Panc1 (cell line): ENCODE measurements at regions not wholly inside any gene's neighbourhood (a gene's known extent, or its start where the extent isn't known, plus 50 kb on each side); places are given as distances from the start of the nearest gene placed in this dataset.

ENCODE experiments used
- ATAC-seq: fragments of 200-7000 bp; cut with Tn5 transposase; 2 replicates; pipeline ENCODE4 v1.9.1; 2020; ENCODE audit warnings: mild to moderate bottlenecking, moderate library complexity
- BruUV-seq: library from RNA; stranded (reverse); fragments of 400-500 nt; replicated peaks from 2 replicates; lab custom pipeline; 2021; lab: Mats Ljungman, UMichigan
- CTCF ChIA-PET: fragments of 300-600 bp; sonication (Branson Sonifier 250); formaldehyde crosslinking; loops from one replicate; lab custom pipeline; 2022; ENCODE audit warnings: antibody characterized with exemption; lab: Charles Lee
- POLR2A ChIA-PET: fragments of 300-600 bp; sonication (Branson Sonifier 250); formaldehyde crosslinking; loops from one replicate; lab custom pipeline; 2022; ENCODE audit warnings: antibody characterized with exemption; lab: Charles Lee
- DNase-seq: peaks from one replicate; pipeline ENCODE4 v3.0.0-alpha.2; 2010; ENCODE audit warnings: low read depth, low spot score
- H3K27ac ChIP-seq: 2 replicates; pipeline ENCODE4 v1.5.1; 2011; ENCODE audit warnings: mild to moderate bottlenecking, low read length, inconsistent platforms
- H3K27me3 ChIP-seq: fragments of 200-500 bp; sonication (Bioruptor generic); 2 replicates; pipeline ENCODE4 v1.6.0; 2014; ENCODE audit warnings: low read length, inconsistent platforms; ENCODE audit not compliant: control insufficient read depth, insufficient read depth
- H3K36me3 ChIP-seq: fragments of 200-500 bp; sonication (Bioruptor generic); 2 replicates; pipeline ENCODE4 v1.5.1; 2014; ENCODE audit warnings: inconsistent platforms, mild to moderate bottlenecking, low read length, moderate library complexity; ENCODE audit not compliant: control insufficient read depth, insufficient read depth
- H3K4me1 ChIP-seq: 2 replicates; pipeline ENCODE4 v1.5.1; 2011; ENCODE audit warnings: inconsistent platforms, mild to moderate bottlenecking, low read length, moderate library complexity; ENCODE audit not compliant: control insufficient read depth, insufficient read depth
- H3K4me3 ChIP-seq, 2 experiments: 2 replicates each; pipeline ENCODE4 v1.5.1; 2011 to 2012; ENCODE audit warnings: low read depth in 2 of 2, low read length in 2 of 2, mild to moderate bottlenecking in 2 of 2, inconsistent platforms in 1 of 2, moderate library complexity in 1 of 2
- H3K9me3 ChIP-seq: fragments of 200-500 bp; sonication (Bioruptor generic); 2 replicates; pipeline ENCODE4 v1.5.1; 2014; ENCODE audit warnings: low read depth, mild to moderate bottlenecking, inconsistent platforms, low read length, moderate library complexity; ENCODE audit not compliant: control insufficient read depth, insufficient read depth
- CTCF ChIP-seq: fragments of 450-650 bp; IDR thresholded peaks from 2 replicates; pipeline ENCODE4 v1.5.1; 2017; ENCODE audit warnings: mild to moderate bottlenecking
- POLR2AphosphoS5 ChIP-seq: IDR thresholded peaks from 2 replicates; pipeline ENCODE4 v1.6.1; 2012; ENCODE audit warnings: mild to moderate bottlenecking, low read depth, low read length, moderate library complexity
- REST ChIP-seq, 2 experiments: IDR thresholded peaks; 2 replicates each; pipeline ENCODE4 v1.6.1; 2011 to 2012; ENCODE audit warnings: low read depth in 2 of 2, control low read depth in 1 of 2, low read length in 1 of 2, mild to moderate bottlenecking in 1 of 2, moderate library complexity in 1 of 2; ENCODE audit not compliant: insufficient read depth in 1 of 2
- SIN3A ChIP-seq: IDR thresholded peaks from 2 replicates; pipeline ENCODE4 v1.6.1; 2012; ENCODE audit warnings: low read depth, mild to moderate bottlenecking, low read length, moderate library complexity, borderline replicate concordance; ENCODE audit not compliant: insufficient read depth
- TCF7L2 ChIP-seq: IDR thresholded peaks from 2 replicates; pipeline ENCODE4 v1.6.1; 2011; ENCODE audit warnings: mild to moderate bottlenecking, low read depth, low read length, inconsistent platforms
- in situ Hi-C: cut with HindIII; loops from 2 replicates; pipeline ENCODE4 v1.10.0; 2016; ENCODE audit warnings: low sequenced_read_pairs, low pct_unique_long_range_greater_than_20kb
- intact Hi-C: fragments of 100-400 bp; cut with micrococcal nuclease; formaldehyde crosslinking; loops from one replicate; pipeline ENCODE4 v1.10.0; 2022; ENCODE audit not compliant: unreplicated experiment

- DNase-seq, result no peak
- intact Hi-C loops (no loop called here), in situ Hi-C loops (no loop called here)
- H3K4me3 ChIP-seq, result no peak overlapping the region
- H3K4me1 ChIP-seq, result no peaks in the 10 kb centered on the region
- H3K9me3 ChIP-seq, result no peaks in the 10 kb centered on the region
- POLR2A ChIA-PET, result no interaction called here
- no peak overlapping the region for H3K27ac ChIP-seq
- BruUV-seq, result no TSS peak
- CTCF ChIA-PET, result no interaction called here
- no peaks in the 10 kb centered on the region for H3K36me3 ChIP-seq
- H3K27me3 ChIP-seq, result peaks cover 7% of the 10 kb centered on the region
- no peak for TF ChIP-seq CTCF
- TF ChIP-seq TCF7L2, result no peak
- no peak for TF ChIP-seq REST (IDR thresholded peaks at IDR 0.05; ENCODE audit: insufficient read depth in 1 of 2, low read depth in 2 of 2, low read length in 1 of 2)
- no peak for TF ChIP-seq SIN3A
- no peak for TF ChIP-seq POLR2AphosphoS5
- ATAC-seq, result no peak
These were observed 139.9 kb downstream of the CSNK2A3 start for GRCh38 chr11:11213117-11213516.

DNA sequence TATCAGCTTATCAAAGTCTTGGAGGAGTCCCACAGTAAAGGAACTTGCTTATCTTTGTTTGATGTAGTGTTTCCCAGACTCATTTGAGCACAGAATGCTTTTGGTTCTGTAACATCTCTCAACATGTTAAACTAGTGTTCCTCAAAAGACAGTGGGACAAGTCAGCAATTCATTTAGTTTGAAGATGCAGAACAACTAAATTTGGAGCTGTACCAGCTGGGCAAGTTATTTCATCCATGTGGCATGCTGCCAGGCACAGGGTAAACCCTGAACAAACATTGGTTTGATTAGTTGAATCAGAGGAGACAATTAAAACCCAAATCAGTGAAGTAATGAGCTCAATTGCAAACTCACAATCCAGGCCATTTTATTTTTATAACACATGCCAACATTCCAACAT is 141.2 kb downstream of the CSNK2A3 start:
- Histone ChIP-seq H3K27me3 (peaks cover 13% of the 10 kb centered on the region), H3K27ac (no peak overlapping the region), H3K4me1 (no peaks in the 10 kb centered on the region), H3K9me3 (no peaks in the 10 kb centered on the region), H3K4me3 (no peak overlapping the region), H3K36me3 (no peaks in the 10 kb centered on the region)
- CTCF ChIA-PET, result no interaction called here
- intact Hi-C loops (no loop called here), in situ Hi-C loops (no loop called here)
- POLR2A ChIA-PET, result no interaction called here
- no peak for DNase-seq
- BruUV-seq, result no TSS peak
- no peak for ATAC-seq
- TF ChIP-seq REST (IDR thresholded peaks at IDR 0.05; ENCODE audit: insufficient read depth in 1 of 2, low read depth in 2 of 2, low read length in 1 of 2), result no peak
- no peak for TF ChIP-seq SIN3A
- no peak for TF ChIP-seq TCF7L2
- no peak for TF ChIP-seq POLR2AphosphoS5
- no peak for TF ChIP-seq CTCF
